ENCODE measurements at regions not wholly inside any gene's neighbourhood (a gene's known extent, or its start where the extent isn't known, plus 50 kb on each side); places are given as distances from the start of the nearest gene placed in this dataset.

GRCh38 chr7:17044396-17044795 lies 162.6 kb upstream of the AGR3 start:
- TF ChIP-seq CTCF (IDR thresholded peaks at IDR 0.05) = no peak
- no peak for TF ChIP-seq POLR2A (IDR thresholded peaks at IDR 0.05)

Data from adrenal gland (tissue), 5 donors.